CD4-positive, alpha-beta T cell (primary cell): ENCODE measurements at regions not wholly inside any gene's neighbourhood (a gene's known extent, or its start where the extent isn't known, plus 50 kb on each side); places are given as distances from the start of the nearest gene placed in this dataset.

Experiments
- ATAC-seq: fragments of 200-7000 bp; cut with Tn5 transposase; one replicate; pipeline ENCODE4 v1.10.0; 2022; ENCODE audit warnings: mild to moderate bottlenecking; ENCODE audit not compliant: poor library complexity
- CTCF ChIA-PET: fragments of 350-600 bp; sonication (Branson Sonifier 250); formaldehyde crosslinking; loops from one replicate; lab custom pipeline; 2021; ENCODE audit warnings: antibody characterized with exemption, inconsistent platforms; lab: Charles Lee
- POLR2A ChIA-PET: fragments of 350-600 bp; sonication (Branson Sonifier 250); formaldehyde crosslinking; loops from one replicate; lab custom pipeline; 2021; ENCODE audit warnings: antibody characterized with exemption, inconsistent platforms; lab: Charles Lee
- DNase-seq, 14 experiments: peaks; one replicate each; pipeline ENCODE4 v3.0.0-alpha.2; 2013 to 2020; ENCODE audit warnings: mixed read lengths in 2 of 14
- H3K27ac ChIP-seq, 2 donors: one replicate each; pipeline versions ENCODE4 v1.5.1 to v1.7.0; 2013; ENCODE audit warnings: low read length in 2 of 2, low read depth in 1 of 2, mild to moderate bottlenecking in 1 of 2
- H3K27me3 ChIP-seq, 2 experiments: 1 replicate in 1 of 2; 2 replicates in 1 of 2; pipeline versions ENCODE4 v1.6.1 to v1.7.0; 2013; ENCODE audit warnings: low read length in 2 of 2, control low read depth in 1 of 2, mild to moderate bottlenecking in 1 of 2, moderate library complexity in 1 of 2; ENCODE audit not compliant: insufficient read depth in 2 of 2, control insufficient read depth in 1 of 2
- H3K36me3 ChIP-seq: one replicate; pipeline ENCODE4 v1.6.1; 2013; ENCODE audit warnings: low read length, control low read depth; ENCODE audit not compliant: insufficient read depth
- H3K4me1 ChIP-seq: one replicate; pipeline ENCODE4 v1.6.1; 2013; ENCODE audit warnings: low read length, control low read depth; ENCODE audit not compliant: insufficient read depth
- H3K4me3 ChIP-seq: one replicate; pipeline ENCODE4 v1.5.1; 2013; ENCODE audit warnings: mild to moderate bottlenecking, low read length, moderate library complexity
- H3K9me3 ChIP-seq, 2 experiments: 1 replicate in 1 of 2; 2 replicates in 1 of 2; pipeline versions ENCODE4 v1.6.1 to v1.7.0; 2013; ENCODE audit warnings: low read length in 2 of 2, mild to moderate bottlenecking in 2 of 2, control low read depth in 1 of 2, moderate library complexity in 1 of 2; ENCODE audit not compliant: control insufficient read depth in 1 of 2, insufficient read depth in 1 of 2
- H3K27ac Mint-ChIP-seq: one replicate; pipeline ENCODE4 v1.8.0; 2020; ENCODE audit warnings: mixed read lengths
- H3K27me3 Mint-ChIP-seq: one replicate; pipeline ENCODE4 v1.8.0; 2021; ENCODE audit warnings: mixed read lengths
- H3K36me3 Mint-ChIP-seq: one replicate; pipeline ENCODE4 v1.8.0; 2021; ENCODE audit warnings: low read depth, mixed read lengths
- H3K4me1 Mint-ChIP-seq: one replicate; pipeline ENCODE4 v1.8.0; 2021; ENCODE audit warnings: low read depth, mixed read lengths
- H3K4me3 Mint-ChIP-seq: one replicate; pipeline ENCODE4 v1.8.0; 2020; ENCODE audit warnings: mild to moderate bottlenecking, mixed read lengths
- H3K9me3 Mint-ChIP-seq: one replicate; pipeline ENCODE4 v1.8.0; 2020; ENCODE audit warnings: mixed read lengths
- intact Hi-C, 2 experiments: fragments of 100-400 bp; cut with DNase I in 1 of 2; cut with micrococcal nuclease in 1 of 2; formaldehyde crosslinking; loops; one replicate each; pipeline versions ENCODE4 v1.15.1 to v1.9.0; 2023 to 2025; cut with DNase I, micrococcal nuclease
- TF ChIP-seq, protein P1 (sequence below): fragments of 200-600 bp; IDR thresholded peaks from one replicate; pipeline ENCODE4 v1.8.0; 2022; ENCODE audit warnings: antibody characterized with exemption, mild to moderate bottlenecking

DNA sequence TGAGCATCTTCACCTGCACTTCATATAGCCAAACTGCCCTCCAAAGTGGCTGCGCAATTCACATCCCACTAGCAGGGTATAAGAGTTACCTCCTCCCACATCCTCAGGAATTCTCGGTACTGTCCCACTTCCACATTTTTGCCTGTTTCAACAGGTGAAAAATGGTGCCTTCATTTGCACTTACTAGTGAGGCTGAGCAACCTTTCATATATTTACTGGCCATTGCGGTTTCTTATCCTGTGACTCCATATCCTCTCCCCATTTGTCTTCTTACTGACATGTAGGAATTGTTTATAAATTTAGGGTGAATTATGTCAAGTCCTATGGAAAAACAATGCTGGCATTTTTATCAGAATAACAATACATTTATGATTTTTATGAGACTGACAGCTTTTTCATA, 61.9 kb downstream of the NIBAN1 start:
- Histone ChIP-seq H3K27ac (no peak overlapping the region), H3K36me3 (no peaks in the 10 kb centered on the region), H3K4me3 (no peak overlapping the region), H3K9me3 (no peaks in the 10 kb centered on the region), H3K27me3 (no peaks in the 10 kb centered on the region), H3K4me1 (no peaks in the 10 kb centered on the region)
- Mint-ChIP-seq H3K27ac (no peak overlapping the region), H3K9me3 (no peaks in the 10 kb centered on the region), H3K27me3 (no peaks in the 10 kb centered on the region), H3K36me3 (no peaks in the 10 kb centered on the region), H3K4me3 (no peak overlapping the region), H3K4me1 (peaks cover 4% of the 10 kb centered on the region)
- ChIA-PET POLR2A (no interaction called here), CTCF (interaction anchor here (0.6 kb wide), 1 partner anchor 261 kb away, joined by 3 read pairs; no protein-coding TSS in a partner anchor)
- TF ChIP-seq, protein P1, sequence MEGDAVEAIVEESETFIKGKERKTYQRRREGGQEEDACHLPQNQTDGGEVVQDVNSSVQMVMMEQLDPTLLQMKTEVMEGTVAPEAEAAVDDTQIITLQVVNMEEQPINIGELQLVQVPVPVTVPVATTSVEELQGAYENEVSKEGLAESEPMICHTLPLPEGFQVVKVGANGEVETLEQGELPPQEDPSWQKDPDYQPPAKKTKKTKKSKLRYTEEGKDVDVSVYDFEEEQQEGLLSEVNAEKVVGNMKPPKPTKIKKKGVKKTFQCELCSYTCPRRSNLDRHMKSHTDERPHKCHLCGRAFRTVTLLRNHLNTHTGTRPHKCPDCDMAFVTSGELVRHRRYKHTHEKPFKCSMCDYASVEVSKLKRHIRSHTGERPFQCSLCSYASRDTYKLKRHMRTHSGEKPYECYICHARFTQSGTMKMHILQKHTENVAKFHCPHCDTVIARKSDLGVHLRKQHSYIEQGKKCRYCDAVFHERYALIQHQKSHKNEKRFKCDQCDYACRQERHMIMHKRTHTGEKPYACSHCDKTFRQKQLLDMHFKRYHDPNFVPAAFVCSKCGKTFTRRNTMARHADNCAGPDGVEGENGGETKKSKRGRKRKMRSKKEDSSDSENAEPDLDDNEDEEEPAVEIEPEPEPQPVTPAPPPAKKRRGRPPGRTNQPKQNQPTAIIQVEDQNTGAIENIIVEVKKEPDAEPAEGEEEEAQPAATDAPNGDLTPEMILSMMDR = no peak
- DNase-seq (no peak), ATAC-seq (no peak)
- intact Hi-C loops = no loop called here

DNA sequence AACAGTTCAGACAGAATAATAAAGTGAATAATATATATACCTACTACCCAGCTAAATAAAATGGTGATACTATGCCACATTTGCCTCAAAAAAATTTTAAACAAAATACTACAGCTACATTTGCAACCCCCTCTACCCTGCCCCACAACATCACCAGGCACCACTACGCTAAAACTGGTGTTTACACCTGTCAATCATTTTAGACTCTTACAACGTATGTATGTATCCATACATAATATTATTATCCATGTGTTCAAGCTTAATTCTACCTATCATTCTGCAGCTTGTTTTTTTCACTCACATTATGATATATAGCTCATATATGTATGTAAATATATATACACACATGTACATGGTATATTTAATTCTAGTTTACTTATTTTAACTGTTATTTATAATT, 62.5 kb downstream of the NIBAN1 start:
- Mint-ChIP-seq H3K27ac (no peak overlapping the region), H3K9me3 (no peaks in the 10 kb centered on the region), H3K36me3 (no peaks in the 10 kb centered on the region), H3K27me3 (no peaks in the 10 kb centered on the region), H3K4me1 (peaks cover 4% of the 10 kb centered on the region), H3K4me3 (no peak overlapping the region)
- POLR2A ChIA-PET = no interaction called here
- TF ChIP-seq, protein P1 = no peak
- Histone ChIP-seq H3K27me3 (no peaks in the 10 kb centered on the region), H3K4me1 (no peaks in the 10 kb centered on the region), H3K9me3 (no peaks in the 10 kb centered on the region), H3K27ac (no peak overlapping the region), H3K36me3 (no peaks in the 10 kb centered on the region), H3K4me3 (no peak overlapping the region)
- intact Hi-C loops = no loop called here
- CTCF ChIA-PET = interaction anchor here (0.6 kb wide), 1 partner anchor 261 kb away, joined by 3 read pairs; no protein-coding TSS in a partner anchor
- no peak for DNase-seq
- ATAC-seq = no peak

DNA sequence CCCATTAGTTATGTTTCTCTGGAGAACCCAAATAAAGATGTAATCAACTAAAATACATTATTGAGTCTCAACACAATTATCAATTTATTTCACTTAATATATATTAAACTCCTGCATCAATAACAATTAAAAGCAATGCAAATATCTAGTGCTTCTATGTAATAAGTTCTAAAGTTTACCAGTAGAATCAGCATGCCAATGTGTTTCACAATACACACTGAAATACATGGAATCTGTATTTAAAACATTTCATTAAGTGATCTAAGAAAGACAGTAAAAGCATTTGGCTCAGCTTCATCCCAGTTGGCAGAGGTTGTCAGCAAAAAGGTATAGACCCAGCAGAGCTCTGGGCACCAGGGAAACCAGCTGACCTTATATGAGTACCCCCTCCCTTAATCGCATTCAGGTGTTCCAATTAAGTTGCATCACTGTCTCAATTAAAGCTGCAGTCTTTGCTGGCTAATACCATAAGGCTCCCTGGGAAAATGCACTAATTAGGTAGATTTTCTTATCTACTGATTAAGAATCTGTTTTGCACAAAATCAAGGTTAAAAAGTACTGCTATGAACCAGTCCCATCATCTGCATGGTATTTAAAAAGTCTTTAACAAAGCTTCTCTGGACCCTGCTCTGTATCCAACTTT, 63.1 kb downstream of the NIBAN1 start:
- no peak overlapping the region for H3K4me3 Mint-ChIP-seq
- ATAC-seq = no peak
- no peaks in the 10 kb centered on the region for H3K36me3 ChIP-seq
- H3K27ac Mint-ChIP-seq = no peak overlapping the region
- ChIA-PET CTCF (no interaction called here), POLR2A (no interaction called here)
- H3K27ac ChIP-seq = no peak overlapping the region
- no peaks in the 10 kb centered on the region for H3K27me3 Mint-ChIP-seq
- H3K27me3 ChIP-seq = no peaks in the 10 kb centered on the region
- H3K36me3 Mint-ChIP-seq = no peaks in the 10 kb centered on the region
- H3K9me3 ChIP-seq = no peaks in the 10 kb centered on the region
- H3K9me3 Mint-ChIP-seq = no peaks in the 10 kb centered on the region
- H3K4me1 ChIP-seq = no peaks in the 10 kb centered on the region
- no peak overlapping the region for H3K4me3 ChIP-seq
- DNase-seq = no peak
- TF ChIP-seq, protein P1 = no peak
- peaks cover 4% of the 10 kb centered on the region for H3K4me1 Mint-ChIP-seq
- intact Hi-C loops = no loop called here
